HL-60 (cell line): ENCODE measurements at regions not wholly inside any gene's neighbourhood (a gene's known extent, or its start where the extent isn't known, plus 50 kb on each side); places are given as distances from the start of the nearest gene placed in this dataset.

Experiments
- DNase-seq, 2 experiments: peaks; one replicate each; pipeline ENCODE4 v3.0.0-alpha.2; 2010 to 2020; ENCODE audit warnings: low read depth in 1 of 2, low spot score in 1 of 2
- H3K27ac ChIP-seq: fragments of 250-450 bp; sonication (Bioruptor Pico); replicated peaks from 2 replicates; pipeline ENCODE4 v1.5.1; 2020; ENCODE audit warnings: mild to moderate bottlenecking, moderate library complexity
- H3K27me3 ChIP-seq: fragments of 250-450 bp; sonication (Bioruptor Pico); 2 replicates; pipeline ENCODE4 v1.5.1; 2021; ENCODE audit warnings: mild to moderate bottlenecking, moderate library complexity; ENCODE audit not compliant: insufficient read depth, poor library complexity, severe bottlenecking
- H3K4me3 ChIP-seq: replicated peaks from 2 replicates; pipeline ENCODE4 v1.5.1; 2011; ENCODE audit warnings: mild to moderate bottlenecking, control low read depth, low read length; ENCODE audit not compliant: insufficient read depth
- GABPA ChIP-seq: IDR thresholded peaks from 2 replicates; pipeline ENCODE4 v1.6.1; 2012; ENCODE audit warnings: low read depth
- POLR2AphosphoS5 ChIP-seq: IDR thresholded peaks from 2 replicates; pipeline ENCODE4 v1.6.1; 2012; ENCODE audit warnings: low read depth
- SPI1 ChIP-seq: IDR thresholded peaks from 2 replicates; pipeline ENCODE4 v1.6.1; 2012; ENCODE audit warnings: low read depth, mild to moderate bottlenecking, borderline replicate concordance
- TF ChIP-seq, protein P1 (sequence below): IDR thresholded peaks from one replicate; pipeline ENCODE4 v1.5.1; 2011; ENCODE audit warnings: low read length, control low read depth, inconsistent platforms; ENCODE audit not compliant: insufficient read depth
- TF ChIP-seq, protein P2 (sequence below): IDR thresholded peaks from 2 replicates; pipeline ENCODE4 v1.6.1; 2012; ENCODE audit warnings: low read depth; ENCODE audit not compliant: insufficient replicate concordance

DNA sequence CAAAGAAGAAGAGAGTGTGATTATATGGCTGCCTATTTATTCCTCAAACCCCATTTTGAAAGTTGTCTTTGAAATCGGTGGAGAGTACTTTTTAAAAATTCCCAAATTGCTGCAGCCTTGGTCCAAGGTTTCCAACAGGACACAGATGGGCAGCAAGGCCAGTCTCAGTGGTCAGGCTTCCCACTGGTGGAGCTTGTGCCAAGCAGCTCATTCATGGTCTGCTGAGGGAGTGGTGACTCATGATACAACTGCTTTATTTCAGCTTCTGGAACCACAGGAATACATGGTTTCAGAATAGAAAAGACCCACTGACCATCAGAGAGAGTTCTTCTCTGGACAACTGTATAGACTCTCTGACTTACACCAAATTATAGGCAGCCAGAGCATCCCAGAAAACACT lies 673.1 kb upstream of the KLF4 start:
- Histone ChIP-seq H3K4me3 (no peak overlapping the region), H3K27me3 (no peaks in the 10 kb centered on the region), H3K27ac (no peak overlapping the region)
- no peak for DNase-seq
- TF ChIP-seq, protein P1, sequence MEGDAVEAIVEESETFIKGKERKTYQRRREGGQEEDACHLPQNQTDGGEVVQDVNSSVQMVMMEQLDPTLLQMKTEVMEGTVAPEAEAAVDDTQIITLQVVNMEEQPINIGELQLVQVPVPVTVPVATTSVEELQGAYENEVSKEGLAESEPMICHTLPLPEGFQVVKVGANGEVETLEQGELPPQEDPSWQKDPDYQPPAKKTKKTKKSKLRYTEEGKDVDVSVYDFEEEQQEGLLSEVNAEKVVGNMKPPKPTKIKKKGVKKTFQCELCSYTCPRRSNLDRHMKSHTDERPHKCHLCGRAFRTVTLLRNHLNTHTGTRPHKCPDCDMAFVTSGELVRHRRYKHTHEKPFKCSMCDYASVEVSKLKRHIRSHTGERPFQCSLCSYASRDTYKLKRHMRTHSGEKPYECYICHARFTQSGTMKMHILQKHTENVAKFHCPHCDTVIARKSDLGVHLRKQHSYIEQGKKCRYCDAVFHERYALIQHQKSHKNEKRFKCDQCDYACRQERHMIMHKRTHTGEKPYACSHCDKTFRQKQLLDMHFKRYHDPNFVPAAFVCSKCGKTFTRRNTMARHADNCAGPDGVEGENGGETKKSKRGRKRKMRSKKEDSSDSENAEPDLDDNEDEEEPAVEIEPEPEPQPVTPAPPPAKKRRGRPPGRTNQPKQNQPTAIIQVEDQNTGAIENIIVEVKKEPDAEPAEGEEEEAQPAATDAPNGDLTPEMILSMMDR, result no peak
- TF ChIP-seq GABPA (no peak), SPI1 (no peak), POLR2AphosphoS5 (no peak)
- TF ChIP-seq, protein P2, sequence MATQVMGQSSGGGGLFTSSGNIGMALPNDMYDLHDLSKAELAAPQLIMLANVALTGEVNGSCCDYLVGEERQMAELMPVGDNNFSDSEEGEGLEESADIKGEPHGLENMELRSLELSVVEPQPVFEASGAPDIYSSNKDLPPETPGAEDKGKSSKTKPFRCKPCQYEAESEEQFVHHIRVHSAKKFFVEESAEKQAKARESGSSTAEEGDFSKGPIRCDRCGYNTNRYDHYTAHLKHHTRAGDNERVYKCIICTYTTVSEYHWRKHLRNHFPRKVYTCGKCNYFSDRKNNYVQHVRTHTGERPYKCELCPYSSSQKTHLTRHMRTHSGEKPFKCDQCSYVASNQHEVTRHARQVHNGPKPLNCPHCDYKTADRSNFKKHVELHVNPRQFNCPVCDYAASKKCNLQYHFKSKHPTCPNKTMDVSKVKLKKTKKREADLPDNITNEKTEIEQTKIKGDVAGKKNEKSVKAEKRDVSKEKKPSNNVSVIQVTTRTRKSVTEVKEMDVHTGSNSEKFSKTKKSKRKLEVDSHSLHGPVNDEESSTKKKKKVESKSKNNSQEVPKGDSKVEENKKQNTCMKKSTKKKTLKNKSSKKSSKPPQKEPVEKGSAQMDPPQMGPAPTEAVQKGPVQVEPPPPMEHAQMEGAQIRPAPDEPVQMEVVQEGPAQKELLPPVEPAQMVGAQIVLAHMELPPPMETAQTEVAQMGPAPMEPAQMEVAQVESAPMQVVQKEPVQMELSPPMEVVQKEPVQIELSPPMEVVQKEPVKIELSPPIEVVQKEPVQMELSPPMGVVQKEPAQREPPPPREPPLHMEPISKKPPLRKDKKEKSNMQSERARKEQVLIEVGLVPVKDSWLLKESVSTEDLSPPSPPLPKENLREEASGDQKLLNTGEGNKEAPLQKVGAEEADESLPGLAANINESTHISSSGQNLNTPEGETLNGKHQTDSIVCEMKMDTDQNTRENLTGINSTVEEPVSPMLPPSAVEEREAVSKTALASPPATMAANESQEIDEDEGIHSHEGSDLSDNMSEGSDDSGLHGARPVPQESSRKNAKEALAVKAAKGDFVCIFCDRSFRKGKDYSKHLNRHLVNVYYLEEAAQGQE, result no peak

DNA sequence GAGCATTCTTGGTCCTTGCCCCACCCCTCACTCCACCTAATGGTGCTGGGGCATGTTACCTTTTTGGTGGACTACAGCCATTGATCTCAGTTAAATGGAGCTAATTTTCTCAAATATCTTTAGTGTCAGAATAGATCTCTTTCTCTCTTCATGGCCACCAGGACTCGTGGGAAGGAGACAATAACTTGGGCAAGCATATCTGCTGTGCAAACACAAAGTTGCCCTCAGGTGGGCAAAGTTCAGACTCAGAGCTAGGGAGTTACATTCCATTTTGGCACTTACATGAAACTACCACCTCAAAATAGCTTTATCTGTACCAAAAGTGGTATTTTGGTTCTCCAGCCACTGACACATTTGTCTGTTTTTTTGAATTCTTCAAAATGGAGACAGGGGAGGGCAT lies 671.9 kb upstream of the KLF4 start:
- Histone ChIP-seq H3K4me3 (no peak overlapping the region), H3K27me3 (no peaks in the 10 kb centered on the region), H3K27ac (no peak overlapping the region)
- no peak for DNase-seq
- TF ChIP-seq GABPA (no peak), SPI1 (no peak), POLR2AphosphoS5 (no peak)
- TF ChIP-seq, protein P2, result no peak
- TF ChIP-seq, protein P1, result no peak

DNA sequence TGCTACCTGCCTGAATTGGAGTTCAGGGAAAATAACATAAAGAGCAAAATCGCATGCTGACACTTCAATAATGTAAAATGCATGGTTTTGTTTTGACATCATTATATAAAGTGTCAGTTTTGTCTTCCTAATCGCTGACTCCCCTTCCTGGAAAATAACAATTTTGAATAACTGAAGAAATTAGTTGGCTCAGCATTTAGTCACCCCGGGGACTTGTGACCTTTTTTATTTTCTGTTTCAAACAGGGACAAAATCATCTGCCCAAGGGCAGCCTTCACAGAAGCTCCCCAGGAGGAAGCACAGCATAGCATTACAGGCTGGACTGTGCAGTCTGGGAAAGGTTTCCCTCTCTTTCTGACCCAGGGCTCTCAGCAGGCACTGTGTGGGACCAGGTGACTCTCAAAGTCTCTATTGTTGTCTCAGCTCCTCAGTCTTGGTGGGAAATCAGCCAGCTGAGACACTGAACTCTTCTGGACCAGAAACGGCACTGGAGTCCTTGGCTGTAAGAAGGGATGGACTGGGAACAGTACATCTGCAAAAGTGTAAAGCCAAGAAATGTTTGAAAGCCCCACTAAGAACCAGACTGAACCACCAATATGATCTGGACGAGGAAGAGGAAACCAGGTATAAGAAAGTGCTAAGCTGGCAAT lies 671.3 kb upstream of the KLF4 start:
- Histone ChIP-seq H3K4me3 (no peak overlapping the region), H3K27me3 (no peaks in the 10 kb centered on the region), H3K27ac (no peak overlapping the region)
- no peak for DNase-seq
- TF ChIP-seq, protein P2, result no peak
- TF ChIP-seq POLR2AphosphoS5 (no peak), GABPA (no peak), SPI1 (no peak)
- TF ChIP-seq, protein P1, result no peak
